ENCODE measurements at regions not wholly inside any gene's neighbourhood (a gene's known extent, or its start where the extent isn't known, plus 50 kb on each side); places are given as distances from the start of the nearest gene placed in this dataset.

DNA sequence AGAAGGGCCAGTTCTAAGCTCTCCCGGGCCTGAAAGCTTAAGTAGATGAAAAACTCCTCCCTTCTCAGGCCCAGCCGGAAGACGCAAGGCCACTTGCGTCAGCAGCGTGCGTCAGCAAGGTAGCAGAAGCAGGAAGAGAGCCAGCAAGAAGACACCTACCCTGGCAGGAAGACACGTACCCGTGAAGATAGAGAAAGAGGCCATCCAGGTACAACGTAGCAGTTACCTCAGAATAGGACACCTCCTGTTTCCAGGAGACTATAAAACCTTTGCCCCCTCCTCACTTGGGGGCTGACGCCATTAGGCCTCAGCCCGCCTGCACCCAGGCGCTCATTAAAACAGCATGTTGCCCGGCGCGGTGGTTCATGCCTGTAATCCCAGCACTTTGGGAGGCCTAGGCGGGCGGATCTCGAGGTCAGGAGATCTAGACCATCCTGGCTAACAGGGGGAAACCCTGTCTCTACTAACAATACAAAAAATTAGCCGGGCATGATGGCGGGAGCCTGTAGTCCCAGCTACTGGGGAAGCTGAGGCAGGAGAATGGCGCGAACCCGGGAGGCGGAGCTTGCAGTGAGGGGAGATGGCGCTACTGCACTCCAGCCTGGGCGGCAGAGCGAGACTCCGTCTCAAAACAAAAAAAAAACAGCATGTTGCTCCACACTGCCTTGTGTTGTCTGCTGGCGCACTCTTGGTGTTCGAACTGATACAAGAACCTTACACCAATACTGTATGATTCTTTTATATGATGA, 242.7 kb upstream of the NWD2 start:
- Histone ChIP-seq H3K9me3 (peaks cover 0 to 3% (median 0%) of the 10 kb centered on the region in 8 donors), H3K27me3 (replicated peaks in 1 of 7) (no peaks in the 10 kb centered on the region), H3K4me3 (no peak overlapping the region), H3K36me3 (no peaks in the 10 kb centered on the region), H3K4me1 (no peaks in the 10 kb centered on the region), H3K27ac (no peak overlapping the region)
- no peak for DNase-seq
- intact Hi-C loops (cut with DNase I; ENCODE audit: low total_unique reads), result no loop called here
- 91 to 96% (median 92%) methylated on average over 30 of the region's 30 CpGs for WGBS, 5 donors
- TF ChIP-seq, protein P1, sequence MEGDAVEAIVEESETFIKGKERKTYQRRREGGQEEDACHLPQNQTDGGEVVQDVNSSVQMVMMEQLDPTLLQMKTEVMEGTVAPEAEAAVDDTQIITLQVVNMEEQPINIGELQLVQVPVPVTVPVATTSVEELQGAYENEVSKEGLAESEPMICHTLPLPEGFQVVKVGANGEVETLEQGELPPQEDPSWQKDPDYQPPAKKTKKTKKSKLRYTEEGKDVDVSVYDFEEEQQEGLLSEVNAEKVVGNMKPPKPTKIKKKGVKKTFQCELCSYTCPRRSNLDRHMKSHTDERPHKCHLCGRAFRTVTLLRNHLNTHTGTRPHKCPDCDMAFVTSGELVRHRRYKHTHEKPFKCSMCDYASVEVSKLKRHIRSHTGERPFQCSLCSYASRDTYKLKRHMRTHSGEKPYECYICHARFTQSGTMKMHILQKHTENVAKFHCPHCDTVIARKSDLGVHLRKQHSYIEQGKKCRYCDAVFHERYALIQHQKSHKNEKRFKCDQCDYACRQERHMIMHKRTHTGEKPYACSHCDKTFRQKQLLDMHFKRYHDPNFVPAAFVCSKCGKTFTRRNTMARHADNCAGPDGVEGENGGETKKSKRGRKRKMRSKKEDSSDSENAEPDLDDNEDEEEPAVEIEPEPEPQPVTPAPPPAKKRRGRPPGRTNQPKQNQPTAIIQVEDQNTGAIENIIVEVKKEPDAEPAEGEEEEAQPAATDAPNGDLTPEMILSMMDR (IDR thresholded peaks at IDR 0.05 in 8 of 11, conservative IDR thresholded peaks at IDR 0.05 in 3 of 11), result no peak
- TF ChIP-seq POLR2A (IDR thresholded peaks at IDR 0.05) (no peak), POLR2AphosphoS5 (IDR thresholded peaks at IDR 0.05) (no peak)

GRCh38 chr4:37002625-37003024, 241.9 kb upstream of the NWD2 start:
- intact Hi-C loops (cut with DNase I; ENCODE audit: low total_unique reads), result no loop called here
- Histone ChIP-seq H3K27me3 (replicated peaks in 1 of 7) (no peaks in the 10 kb centered on the region), H3K27ac (no peak overlapping the region), H3K4me1 (no peaks in the 10 kb centered on the region), H3K36me3 (no peaks in the 10 kb centered on the region), H3K9me3 (peaks cover 0 to 3% (median 0%) of the 10 kb centered on the region in 8 donors), H3K4me3 (no peak overlapping the region)
- TF ChIP-seq POLR2AphosphoS5 (IDR thresholded peaks at IDR 0.05) (no peak), POLR2A (IDR thresholded peaks at IDR 0.05) (no peak)
- DNase-seq, result no peak
- WGBS, 5 donors, result 42 to 63% (median 49%) methylated on average over 2 of the region's 2 CpGs

DNA sequence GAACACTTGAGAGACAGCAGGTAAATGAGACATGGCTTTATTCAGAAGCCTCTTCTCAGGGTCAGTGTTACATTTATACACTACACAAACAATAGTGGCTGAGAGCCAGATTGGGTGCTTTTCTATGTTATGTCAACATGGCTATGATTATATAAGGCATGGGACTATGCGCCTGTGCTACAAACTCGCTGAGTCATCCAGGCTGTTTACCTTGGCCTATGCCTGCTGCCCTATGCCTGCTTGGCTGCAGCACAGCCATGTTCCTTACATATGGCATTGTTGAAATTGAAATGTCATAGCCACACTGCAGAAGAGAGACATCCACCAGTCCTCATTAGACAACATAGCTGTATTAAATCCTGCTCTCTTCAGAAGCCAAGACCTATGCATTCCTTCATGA, 236.3 kb upstream of the NWD2 start:
- Histone ChIP-seq H3K27ac (no peak overlapping the region), H3K27me3 (replicated peaks in 1 of 7) (no peaks in the 10 kb centered on the region), H3K36me3 (no peaks in the 10 kb centered on the region), H3K4me3 (no peak overlapping the region), H3K4me1 (no peaks in the 10 kb centered on the region), H3K9me3 (peaks cover 0 to 21% (median 3%) of the 10 kb centered on the region in 8 donors)
- no peak for TF ChIP-seq POLR2AphosphoS5 (IDR thresholded peaks at IDR 0.05)
- no peak for TF ChIP-seq POLR2A (IDR thresholded peaks at IDR 0.05)
- TF ChIP-seq, protein P1 (IDR thresholded peaks at IDR 0.05 in 8 of 11, conservative IDR thresholded peaks at IDR 0.05 in 3 of 11), result no peak
- intact Hi-C loops (cut with DNase I; ENCODE audit: low total_unique reads), result no loop called here
- DNase-seq, result no peak
- 30 to 67% (median 59%) methylated on average over 2 of the region's 2 CpGs for WGBS, 5 donors

- DNase-seq, result no peak
- no peaks in the 10 kb centered on the region for H3K4me1 ChIP-seq
- H3K27ac ChIP-seq, result no peak overlapping the region
- TF ChIP-seq, protein P1 (IDR thresholded peaks at IDR 0.05 in 8 of 11, conservative IDR thresholded peaks at IDR 0.05 in 3 of 11), result no peak
- TF ChIP-seq POLR2AphosphoS5 (IDR thresholded peaks at IDR 0.05), result no peak
- no peak for TF ChIP-seq POLR2A (IDR thresholded peaks at IDR 0.05)
- H3K36me3 ChIP-seq, result no peaks in the 10 kb centered on the region
- H3K27me3 ChIP-seq (replicated peaks in 1 of 7), result no peaks in the 10 kb centered on the region
- H3K4me3 ChIP-seq, result no peak overlapping the region
- H3K9me3 ChIP-seq, result peaks cover 0 to 12% (median 3%) of the 10 kb centered on the region in 8 donors
- intact Hi-C loops (cut with DNase I; ENCODE audit: low total_unique reads), result no loop called here
Observed at GRCh38 chr4:37014584-37014983, 230.0 kb upstream of the NWD2 start.
